ENCODE measurements at regions not wholly inside any gene's neighbourhood (a gene's known extent, or its start where the extent isn't known, plus 50 kb on each side); places are given as distances from the start of the nearest gene placed in this dataset.

DNA sequence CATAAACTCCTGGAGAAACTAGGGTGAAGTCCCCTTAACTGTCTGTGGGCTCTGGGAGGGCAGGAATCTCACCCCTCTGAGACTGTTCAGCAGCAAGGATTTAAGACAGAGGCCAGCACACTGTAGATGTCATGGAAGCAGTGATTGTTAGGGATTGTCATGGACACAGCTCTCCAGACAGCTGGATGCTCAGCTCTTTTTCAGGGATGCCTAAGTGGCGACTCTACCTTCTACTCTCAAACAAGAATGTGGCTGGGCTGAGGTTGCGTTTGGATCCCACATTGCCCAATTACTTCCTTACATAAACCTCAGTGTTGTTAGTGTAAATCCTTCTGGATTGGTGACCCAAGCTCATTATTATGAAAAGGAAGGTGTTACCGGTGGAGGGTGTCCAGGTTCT lies 291.9 kb upstream of the VCX3A start:
- Histone ChIP-seq H3K4me1 (ENCODE audit: insufficient read depth, low read length) (no peaks in the 10 kb centered on the region), H3K36me3 (ENCODE audit: insufficient read depth, low read length) (no peaks in the 10 kb centered on the region), H3K79me2 (ENCODE audit: insufficient read depth, low read length) (no peaks in the 10 kb centered on the region), H3K4me3 (ENCODE audit: insufficient read depth, low read length) (no peak overlapping the region), H3K27me3 (ENCODE audit: insufficient read depth, low read length) (no peaks in the 10 kb centered on the region), H3K4me2 (ENCODE audit: insufficient read depth, low read length) (no peak overlapping the region), H4K20me1 (ENCODE audit: insufficient read depth, low read length) (no peaks in the 10 kb centered on the region), H3K27ac (ENCODE audit: low read depth, low read length) (no peak overlapping the region), H2AFZ (ENCODE audit: low read length) (no peak overlapping the region), H3K9me3 (ENCODE audit: low read depth, low read length) (no peaks in the 10 kb centered on the region)
- no peak for DNase-seq (ENCODE audit: insufficient read length, low spot score, missing footprints)
- TF ChIP-seq, protein P1, sequence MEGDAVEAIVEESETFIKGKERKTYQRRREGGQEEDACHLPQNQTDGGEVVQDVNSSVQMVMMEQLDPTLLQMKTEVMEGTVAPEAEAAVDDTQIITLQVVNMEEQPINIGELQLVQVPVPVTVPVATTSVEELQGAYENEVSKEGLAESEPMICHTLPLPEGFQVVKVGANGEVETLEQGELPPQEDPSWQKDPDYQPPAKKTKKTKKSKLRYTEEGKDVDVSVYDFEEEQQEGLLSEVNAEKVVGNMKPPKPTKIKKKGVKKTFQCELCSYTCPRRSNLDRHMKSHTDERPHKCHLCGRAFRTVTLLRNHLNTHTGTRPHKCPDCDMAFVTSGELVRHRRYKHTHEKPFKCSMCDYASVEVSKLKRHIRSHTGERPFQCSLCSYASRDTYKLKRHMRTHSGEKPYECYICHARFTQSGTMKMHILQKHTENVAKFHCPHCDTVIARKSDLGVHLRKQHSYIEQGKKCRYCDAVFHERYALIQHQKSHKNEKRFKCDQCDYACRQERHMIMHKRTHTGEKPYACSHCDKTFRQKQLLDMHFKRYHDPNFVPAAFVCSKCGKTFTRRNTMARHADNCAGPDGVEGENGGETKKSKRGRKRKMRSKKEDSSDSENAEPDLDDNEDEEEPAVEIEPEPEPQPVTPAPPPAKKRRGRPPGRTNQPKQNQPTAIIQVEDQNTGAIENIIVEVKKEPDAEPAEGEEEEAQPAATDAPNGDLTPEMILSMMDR (IDR thresholded peaks at IDR 0.05; ENCODE audit: extremely low read depth, low read depth, low read length), result no peak

DNA sequence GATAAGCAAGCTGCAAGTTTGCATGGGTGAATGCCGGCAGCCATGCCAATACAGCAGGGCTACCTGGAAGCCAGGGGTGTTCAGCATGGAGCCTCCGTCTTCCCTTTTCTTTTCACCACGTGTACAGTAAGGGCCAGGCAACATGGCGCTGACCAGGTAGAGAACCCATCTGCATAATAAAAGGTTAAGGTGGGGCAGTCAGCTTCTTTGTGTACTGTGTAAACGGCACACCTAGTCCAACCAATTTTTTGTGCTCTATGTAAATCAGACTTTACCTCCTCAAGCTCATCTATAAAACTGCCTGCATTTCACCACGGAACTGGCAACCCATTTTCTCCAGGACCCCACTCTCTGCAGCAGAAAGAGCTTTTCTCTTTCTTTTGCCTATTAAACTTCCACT lies 286.8 kb upstream of the VCX3A start:
- Histone ChIP-seq H3K4me1 (ENCODE audit: insufficient read depth, low read length) (no peaks in the 10 kb centered on the region), H3K27ac (ENCODE audit: low read depth, low read length) (no peak overlapping the region), H3K79me2 (ENCODE audit: insufficient read depth, low read length) (no peaks in the 10 kb centered on the region), H3K36me3 (ENCODE audit: insufficient read depth, low read length) (no peaks in the 10 kb centered on the region), H3K9me3 (ENCODE audit: low read depth, low read length) (no peaks in the 10 kb centered on the region), H2AFZ (ENCODE audit: low read length) (no peak overlapping the region), H3K27me3 (ENCODE audit: insufficient read depth, low read length) (no peaks in the 10 kb centered on the region), H3K4me2 (ENCODE audit: insufficient read depth, low read length) (no peak overlapping the region), H4K20me1 (ENCODE audit: insufficient read depth, low read length) (no peaks in the 10 kb centered on the region), H3K4me3 (ENCODE audit: insufficient read depth, low read length) (no peak overlapping the region)
- no peak for DNase-seq (ENCODE audit: insufficient read length, low spot score, missing footprints)
- TF ChIP-seq, protein P1 (IDR thresholded peaks at IDR 0.05; ENCODE audit: extremely low read depth, low read depth, low read length), result no peak

DNA sequence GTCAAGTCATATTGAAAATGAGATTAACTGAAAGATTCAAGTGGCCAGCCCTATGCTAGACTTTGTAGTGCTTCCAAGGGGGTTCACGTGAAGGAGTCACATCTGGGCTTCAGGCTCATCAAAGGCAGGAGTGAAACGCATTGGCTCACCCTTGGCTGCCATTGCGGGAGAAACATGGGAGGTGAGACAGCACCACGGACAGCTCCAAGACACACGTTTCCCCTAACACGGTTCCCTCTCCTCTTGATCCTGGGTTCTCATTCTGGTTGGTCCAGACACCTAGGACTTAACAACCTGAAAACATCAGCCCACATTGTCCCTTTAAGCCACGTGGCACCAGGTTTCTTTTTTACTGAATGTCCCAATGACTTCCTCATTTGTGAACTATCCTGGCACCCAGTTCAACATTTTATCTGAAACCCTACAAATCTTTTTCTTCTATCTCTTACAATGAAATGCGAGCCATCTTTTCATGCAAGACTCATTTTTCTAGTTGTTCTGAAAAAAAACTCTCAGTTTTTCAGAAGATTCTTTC lies 279.0 kb upstream of the VCX3A start:
- Histone ChIP-seq H4K20me1 (ENCODE audit: insufficient read depth, low read length) (no peaks in the 10 kb centered on the region), H2AFZ (ENCODE audit: low read length) (no peak overlapping the region), H3K27ac (ENCODE audit: low read depth, low read length) (no peak overlapping the region), H3K9me3 (ENCODE audit: low read depth, low read length) (peaks cover 2% of the 10 kb centered on the region), H3K4me1 (ENCODE audit: insufficient read depth, low read length) (no peaks in the 10 kb centered on the region), H3K4me3 (ENCODE audit: insufficient read depth, low read length) (no peak overlapping the region), H3K79me2 (ENCODE audit: insufficient read depth, low read length) (no peaks in the 10 kb centered on the region), H3K36me3 (ENCODE audit: insufficient read depth, low read length) (no peaks in the 10 kb centered on the region), H3K4me2 (ENCODE audit: insufficient read depth, low read length) (no peak overlapping the region), H3K27me3 (ENCODE audit: insufficient read depth, low read length) (no peaks in the 10 kb centered on the region)
- no peak for DNase-seq (ENCODE audit: insufficient read length, low spot score, missing footprints)
- TF ChIP-seq, protein P1 (IDR thresholded peaks at IDR 0.05; ENCODE audit: extremely low read depth, low read depth, low read length), result no peak

GRCh38 chrX:6812087-6812486 lies 277.2 kb upstream of the VCX3A start:
- peaks cover 2% of the 10 kb centered on the region for H3K9me3 ChIP-seq (ENCODE audit: low read depth, low read length)
- DNase-seq (ENCODE audit: insufficient read length, low spot score, missing footprints), result no peak
- H3K4me2 ChIP-seq (ENCODE audit: insufficient read depth, low read length), result no peak overlapping the region
- H2AFZ ChIP-seq (ENCODE audit: low read length), result no peak overlapping the region
- TF ChIP-seq, protein P1 (IDR thresholded peaks at IDR 0.05; ENCODE audit: extremely low read depth, low read depth, low read length), result no peak
- H4K20me1 ChIP-seq (ENCODE audit: insufficient read depth, low read length), result no peaks in the 10 kb centered on the region
- no peak overlapping the region for H3K4me3 ChIP-seq (ENCODE audit: insufficient read depth, low read length)
- no peaks in the 10 kb centered on the region for H3K36me3 ChIP-seq (ENCODE audit: insufficient read depth, low read length)
- H3K27ac ChIP-seq (ENCODE audit: low read depth, low read length), result no peak overlapping the region
- H3K27me3 ChIP-seq (ENCODE audit: insufficient read depth, low read length), result no peaks in the 10 kb centered on the region
- H3K4me1 ChIP-seq (ENCODE audit: insufficient read depth, low read length), result no peaks in the 10 kb centered on the region
- H3K79me2 ChIP-seq (ENCODE audit: insufficient read depth, low read length), result no peaks in the 10 kb centered on the region

All from osteoblast (primary cell).